ENCODE measurements at regions not wholly inside any gene's neighbourhood (a gene's known extent, or its start where the extent isn't known, plus 50 kb on each side); places are given as distances from the start of the nearest gene placed in this dataset.

DNA sequence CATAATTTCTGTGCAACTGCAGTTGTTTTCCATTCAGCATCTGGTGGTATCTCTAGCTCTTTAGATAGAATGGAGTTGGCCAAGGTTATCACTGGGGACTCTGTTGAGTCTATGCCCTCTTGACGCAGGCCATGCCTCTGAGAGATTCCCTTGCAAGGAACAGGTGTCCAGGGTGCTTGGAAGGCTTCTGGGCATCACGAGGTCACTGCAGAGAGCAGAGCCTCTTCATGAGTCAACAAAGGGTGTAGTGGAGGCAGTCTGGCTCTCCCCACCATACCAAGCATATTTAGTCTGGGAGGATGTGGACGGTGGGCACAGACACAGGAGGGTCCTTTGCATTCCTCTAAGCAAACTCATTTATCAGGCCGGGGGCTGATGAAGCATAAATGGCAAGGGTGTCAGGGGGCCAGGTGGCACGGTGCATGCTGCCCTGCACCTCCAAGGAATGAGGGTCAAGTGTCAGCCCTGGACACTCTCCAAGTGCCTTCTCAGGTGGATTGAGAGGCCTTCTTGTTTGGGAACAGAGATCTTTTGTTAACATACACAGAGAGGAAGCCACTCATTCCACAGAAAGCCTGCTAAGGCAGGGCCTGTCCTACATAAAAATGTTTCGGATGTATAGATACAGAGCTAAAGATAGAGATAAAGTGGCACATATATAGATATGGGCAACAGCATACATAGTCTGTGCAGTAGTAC lies 328.6 kb downstream of the INHBA start:
- H3K27ac Mint-ChIP-seq, result no peak overlapping the region

GRCh38 chr7:41367967-41368882 lies 334.7 kb downstream of the INHBA start:
- Histone ChIP-seq H3K4me2 (no peak overlapping the region), H3K27me3 (ENCODE audit: insufficient read depth) (no peaks in the 10 kb centered on the region), H3K4me3 (no peak overlapping the region), H3K27ac (ENCODE audit: low read depth) (no peak overlapping the region), H4K20me1 (replicated peaks; ENCODE audit: insufficient read depth) (no peaks in the 10 kb centered on the region), H3K36me3 (ENCODE audit: insufficient read depth) (no peaks in the 10 kb centered on the region), H3K4me1 (ENCODE audit: insufficient read depth) (no peaks in the 10 kb centered on the region), H3F3A (replicated peaks; ENCODE audit: low read depth) (no peaks in the 10 kb centered on the region), H3K79me2 (replicated peaks; ENCODE audit: insufficient read depth) (no peaks in the 10 kb centered on the region), H3K9me2 (ENCODE audit: insufficient read depth) (no peaks in the 10 kb centered on the region), H2AFZ (peak overlapping the region; percentile 66; the same call in 1 of the 2 replicates)
- H3K27me3 Mint-ChIP-seq (ENCODE audit: insufficient read depth, low read depth, poor library complexity), result no peaks in the 10 kb centered on the region
- DNase-seq (ENCODE audit: low spot score), result no peak
- no peak for ATAC-seq
- H3K36me3 Mint-ChIP-seq (ENCODE audit: low read depth), result peaks cover 9% of the 10 kb centered on the region; the same call in 2 of the 3 replicates
- H3K9me3 Mint-ChIP-seq, result peaks cover 12% of the 10 kb centered on the region; the same call in 2 of the 3 replicates
- H3K27ac Mint-ChIP-seq, result no peak overlapping the region
- no peak overlapping the region for H3K4me3 Mint-ChIP-seq
- H3K4me1 Mint-ChIP-seq, result no peaks in the 10 kb centered on the region
- TF ChIP-seq, protein P1, sequence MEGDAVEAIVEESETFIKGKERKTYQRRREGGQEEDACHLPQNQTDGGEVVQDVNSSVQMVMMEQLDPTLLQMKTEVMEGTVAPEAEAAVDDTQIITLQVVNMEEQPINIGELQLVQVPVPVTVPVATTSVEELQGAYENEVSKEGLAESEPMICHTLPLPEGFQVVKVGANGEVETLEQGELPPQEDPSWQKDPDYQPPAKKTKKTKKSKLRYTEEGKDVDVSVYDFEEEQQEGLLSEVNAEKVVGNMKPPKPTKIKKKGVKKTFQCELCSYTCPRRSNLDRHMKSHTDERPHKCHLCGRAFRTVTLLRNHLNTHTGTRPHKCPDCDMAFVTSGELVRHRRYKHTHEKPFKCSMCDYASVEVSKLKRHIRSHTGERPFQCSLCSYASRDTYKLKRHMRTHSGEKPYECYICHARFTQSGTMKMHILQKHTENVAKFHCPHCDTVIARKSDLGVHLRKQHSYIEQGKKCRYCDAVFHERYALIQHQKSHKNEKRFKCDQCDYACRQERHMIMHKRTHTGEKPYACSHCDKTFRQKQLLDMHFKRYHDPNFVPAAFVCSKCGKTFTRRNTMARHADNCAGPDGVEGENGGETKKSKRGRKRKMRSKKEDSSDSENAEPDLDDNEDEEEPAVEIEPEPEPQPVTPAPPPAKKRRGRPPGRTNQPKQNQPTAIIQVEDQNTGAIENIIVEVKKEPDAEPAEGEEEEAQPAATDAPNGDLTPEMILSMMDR (conservative IDR thresholded peaks at IDR 0.05; ENCODE audit: low read depth in 2 of 2), result no peak

More for the DNA sequence above, 328.6 kb downstream of the INHBA start:
- H4K20me1 ChIP-seq (replicated peaks; ENCODE audit: insufficient read depth), result no peaks in the 10 kb centered on the region
- H3K79me2 ChIP-seq (replicated peaks; ENCODE audit: insufficient read depth), result no peaks in the 10 kb centered on the region
- no peaks in the 10 kb centered on the region for H3F3A ChIP-seq (replicated peaks; ENCODE audit: low read depth)
- no peak overlapping the region for H3K4me2 ChIP-seq
- H2AFZ ChIP-seq, result no peak overlapping the region
- no peak for ATAC-seq
- no peaks in the 10 kb centered on the region for H3K4me1 ChIP-seq (ENCODE audit: insufficient read depth)
- H3K4me3 ChIP-seq, result no peak overlapping the region
- Mint-ChIP-seq H3K4me1 (no peaks in the 10 kb centered on the region), H3K27me3 (ENCODE audit: insufficient read depth, low read depth, poor library complexity) (no peaks in the 10 kb centered on the region), H3K9me3 (no peaks in the 10 kb centered on the region), H3K4me3 (no peak overlapping the region), H3K36me3 (ENCODE audit: low read depth) (no peaks in the 10 kb centered on the region)
- TF ChIP-seq, protein P2, sequence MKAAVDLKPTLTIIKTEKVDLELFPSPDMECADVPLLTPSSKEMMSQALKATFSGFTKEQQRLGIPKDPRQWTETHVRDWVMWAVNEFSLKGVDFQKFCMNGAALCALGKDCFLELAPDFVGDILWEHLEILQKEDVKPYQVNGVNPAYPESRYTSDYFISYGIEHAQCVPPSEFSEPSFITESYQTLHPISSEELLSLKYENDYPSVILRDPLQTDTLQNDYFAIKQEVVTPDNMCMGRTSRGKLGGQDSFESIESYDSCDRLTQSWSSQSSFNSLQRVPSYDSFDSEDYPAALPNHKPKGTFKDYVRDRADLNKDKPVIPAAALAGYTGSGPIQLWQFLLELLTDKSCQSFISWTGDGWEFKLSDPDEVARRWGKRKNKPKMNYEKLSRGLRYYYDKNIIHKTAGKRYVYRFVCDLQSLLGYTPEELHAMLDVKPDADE (IDR thresholded peaks at IDR 0.05), result no peak
- TF ChIP-seq, protein P1 (conservative IDR thresholded peaks at IDR 0.05; ENCODE audit: low read depth in 2 of 2), result no peak
- TF ChIP-seq JUNB (IDR thresholded peaks at IDR 0.05; ENCODE audit: unreplicated experiment) (no peak), NANOG (IDR thresholded peaks at IDR 0.05; ENCODE audit: borderline replicate concordance) (no peak), ZNF331 (CRISPR knock-in tag; IDR thresholded peaks at IDR 0.05; ENCODE audit: low read depth) (no peak), EZH2phosphoT487 (IDR thresholded peaks at IDR 0.05; ENCODE audit: unreplicated experiment) (no peak), STAT1 (IDR thresholded peaks at IDR 0.05; ENCODE audit: unreplicated experiment) (no peak), ZNF114 (CRISPR knock-in tag; IDR thresholded peaks at IDR 0.05) (no peak)
- H3K36me3 ChIP-seq (ENCODE audit: insufficient read depth), result no peaks in the 10 kb centered on the region
- no peak overlapping the region for H3K27ac ChIP-seq (ENCODE audit: low read depth)
- no peak for DNase-seq (ENCODE audit: low spot score)
- H3K27me3 ChIP-seq (ENCODE audit: insufficient read depth), result no peaks in the 10 kb centered on the region
- H3K9me2 ChIP-seq (ENCODE audit: insufficient read depth), result no peaks in the 10 kb centered on the region; the same call in 1 of the 2 replicates

Measured in GM23338 (cell line).